ENCODE measurements at regions not wholly inside any gene's neighbourhood (a gene's known extent, or its start where the extent isn't known, plus 50 kb on each side); places are given as distances from the start of the nearest gene placed in this dataset.
A peak's percentile ranks its signal among the peaks of the same experiment; 100 is the strongest.
"Not testable (repeated sequence)": the region's sequence is repeated elsewhere in the genome, so short reads cannot be mapped to it uniquely, and the experiment has no call there.

GRCh38 chr12:116361414-116362223 lies 84.1 kb upstream of the MED13L start:
- DNase-seq: no peak

DNA sequence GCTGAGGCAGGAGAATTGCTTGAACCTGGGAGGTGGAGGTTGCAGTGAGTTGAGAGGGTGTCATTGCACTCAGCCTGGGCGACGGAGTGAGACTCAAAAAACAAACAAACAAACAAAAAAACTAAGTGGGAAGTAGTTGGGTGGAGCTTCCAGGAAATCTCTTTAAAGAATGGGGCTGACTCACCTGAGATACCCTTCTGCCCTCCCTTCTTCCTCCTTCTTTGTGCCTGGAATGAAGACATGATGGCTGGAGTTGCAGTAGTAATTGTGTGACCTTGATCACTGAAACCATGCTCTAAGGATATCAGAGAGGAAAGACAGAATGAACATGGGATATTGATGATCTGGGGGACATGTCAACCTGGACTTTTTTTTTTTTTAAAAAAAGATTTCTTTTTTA lies 87.6 kb upstream of the MED13L start:
- no peak for DNase-seq

- no peak for DNase-seq
Measured at GRCh38 chr12:116365606-116366455, 88.3 kb upstream of the MED13L start.

DNA sequence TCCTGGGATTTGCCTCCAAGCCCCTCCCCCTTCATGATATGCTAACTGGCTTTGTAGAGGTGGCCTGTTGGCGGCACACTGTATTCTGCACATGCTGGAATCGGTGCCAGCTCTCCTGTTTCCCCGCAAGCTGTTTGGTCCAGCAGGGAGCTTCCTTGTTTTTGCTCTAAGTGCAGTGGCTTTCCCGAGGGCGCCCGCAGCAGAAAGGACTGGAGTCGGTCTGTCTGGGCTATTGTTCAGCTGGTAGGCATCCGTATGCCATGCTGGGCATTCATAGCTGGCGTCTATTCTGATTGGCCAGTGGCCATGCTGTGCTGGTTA lies 88.9 kb upstream of the MED13L start:
- no peak for DNase-seq

DNA sequence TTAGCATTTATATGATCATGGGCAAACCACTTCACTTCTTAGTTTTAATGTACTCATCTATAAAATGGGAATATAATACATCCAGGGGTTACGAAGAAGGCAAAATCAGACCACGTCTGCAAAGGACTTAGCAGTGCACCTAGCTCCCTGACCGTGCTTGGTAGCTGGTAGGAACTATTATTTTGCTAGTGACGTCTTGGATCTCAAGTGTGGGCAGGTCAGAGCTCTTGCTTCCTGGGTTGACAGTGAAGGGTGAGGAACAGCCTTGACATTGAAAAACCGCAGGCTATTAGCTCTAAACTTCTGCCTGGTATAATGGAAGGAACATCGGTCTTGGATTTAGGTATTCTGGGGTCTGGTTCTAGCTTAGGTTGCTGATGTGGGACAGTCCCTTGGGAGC lies 89.3 kb upstream of the MED13L start:
- no peak for DNase-seq

GRCh38 chr12:116368196-116369194 lies 91.0 kb upstream of the MED13L start:
- DNase-seq: peak; percentile 58

GRCh38 chr12:116370004-116370404 lies 92.5 kb upstream of the MED13L start:
- DNase-seq: no peak

- no peak for DNase-seq
Measured at GRCh38 chr12:116370886-116371580, 93.5 kb upstream of the MED13L start.

DNA sequence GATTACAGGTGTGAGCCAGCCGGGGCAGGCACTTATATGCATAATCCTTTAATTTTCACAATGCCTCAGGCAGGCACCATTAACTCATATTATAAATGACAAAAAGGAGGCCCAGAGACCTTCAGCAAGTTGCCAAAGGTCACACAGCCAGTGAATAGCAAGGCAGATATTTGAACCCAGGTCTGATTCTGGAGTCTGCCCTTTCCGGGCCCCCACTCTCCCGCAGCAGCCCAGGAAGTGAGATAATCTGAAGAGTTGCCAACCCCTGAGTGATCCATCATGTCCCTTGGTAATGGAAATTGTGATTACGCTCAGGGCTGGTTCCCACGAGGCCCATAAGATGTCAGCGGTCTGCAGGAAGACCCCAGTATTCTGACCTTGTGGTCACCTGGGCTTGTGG lies 95.3 kb upstream of the MED13L start:
- no peak for DNase-seq

GRCh38 chr12:116373572-116374206 lies 96.2 kb upstream of the MED13L start:
- DNase-seq: no peak

DNA sequence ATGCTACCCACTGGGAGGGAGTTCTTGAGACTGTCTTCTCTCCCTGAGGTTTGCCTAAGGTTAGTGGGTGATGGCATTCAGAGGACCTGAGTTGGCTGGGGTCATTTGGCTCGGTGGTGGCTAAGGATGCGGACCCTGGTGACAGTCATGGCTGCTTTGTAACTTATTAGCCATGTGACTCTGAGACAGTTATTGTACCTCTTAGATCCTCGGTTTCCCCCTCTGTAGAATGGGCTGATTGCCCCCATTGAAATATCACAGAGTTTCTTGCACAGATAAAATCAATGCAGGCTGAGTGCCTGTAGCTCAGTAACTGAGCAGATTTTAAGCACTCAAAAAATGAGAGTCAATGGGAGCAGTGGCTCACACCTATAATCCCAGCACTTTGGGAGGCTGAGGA lies 96.7 kb upstream of the MED13L start:
- no peak for DNase-seq

GRCh38 chr12:116375278-116375842 lies 97.9 kb upstream of the MED13L start:
- no peak for DNase-seq

DNA sequence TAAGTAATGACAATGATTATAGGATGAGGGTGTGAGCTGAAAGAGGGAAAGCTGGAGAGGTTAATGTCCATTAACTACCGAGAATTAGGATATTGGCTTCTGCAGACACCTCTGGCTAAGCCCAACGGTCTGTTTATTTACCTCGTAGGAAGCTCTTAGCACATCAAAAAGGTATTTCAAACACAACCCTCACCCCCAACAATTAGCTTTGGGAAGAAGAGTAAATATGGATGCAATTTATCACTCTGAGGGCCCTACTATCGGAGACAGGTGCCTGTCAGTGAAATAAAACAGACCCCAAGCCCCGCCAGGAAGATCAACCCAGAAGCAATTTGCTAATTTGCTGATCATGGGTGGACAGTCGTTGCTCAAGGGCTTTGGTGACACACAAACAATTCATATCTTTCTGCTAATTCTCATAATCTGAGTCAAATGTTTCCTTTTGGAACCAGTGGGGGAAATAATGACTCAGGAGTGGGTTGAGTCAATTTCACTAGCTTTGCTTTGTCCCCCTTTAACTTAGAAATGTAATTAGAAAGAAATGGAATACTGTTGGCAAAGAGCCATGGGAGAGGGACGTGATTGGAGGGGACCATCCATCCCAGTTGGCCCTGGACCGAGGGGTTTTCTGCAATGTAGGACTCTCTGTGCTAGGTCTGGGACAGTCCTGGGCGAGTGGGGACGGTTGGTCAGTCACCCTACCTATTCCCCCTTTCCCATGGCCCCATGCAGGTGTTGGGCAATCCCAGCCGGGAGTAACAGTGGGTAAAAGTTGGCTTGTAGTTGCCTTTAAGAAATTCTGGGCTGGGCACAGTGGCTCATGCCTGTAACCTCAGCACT lies 99.1 kb upstream of the MED13L start:
- no peak for DNase-seq

DNA sequence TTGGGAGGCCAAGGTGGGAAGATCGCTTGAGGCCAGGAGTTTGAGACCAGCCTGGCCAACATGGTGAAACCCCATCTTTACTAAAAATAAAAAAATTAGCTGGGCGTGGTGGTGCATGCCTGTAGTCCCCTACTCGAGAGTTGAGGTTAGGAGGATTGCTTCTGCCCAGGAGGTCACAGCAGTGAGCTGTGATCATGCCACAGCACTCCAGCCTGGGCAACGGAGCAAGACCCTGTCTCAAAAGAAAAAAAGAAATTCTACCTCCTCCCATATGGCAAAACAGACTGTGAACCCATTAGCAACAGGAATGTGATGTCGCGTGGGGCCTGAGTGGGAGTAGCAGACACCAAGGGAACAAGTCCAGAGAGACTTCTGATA lies 99.7 kb upstream of the MED13L start:
- not testable (repeated sequence) for DNase-seq

- DNase-seq: no peak
Measured at GRCh38 chr12:116378002-116378401, 100.5 kb upstream of the MED13L start.

- no peak for DNase-seq
Measured at GRCh38 chr12:116380108-116380507, 102.6 kb upstream of the MED13L start.

DNA sequence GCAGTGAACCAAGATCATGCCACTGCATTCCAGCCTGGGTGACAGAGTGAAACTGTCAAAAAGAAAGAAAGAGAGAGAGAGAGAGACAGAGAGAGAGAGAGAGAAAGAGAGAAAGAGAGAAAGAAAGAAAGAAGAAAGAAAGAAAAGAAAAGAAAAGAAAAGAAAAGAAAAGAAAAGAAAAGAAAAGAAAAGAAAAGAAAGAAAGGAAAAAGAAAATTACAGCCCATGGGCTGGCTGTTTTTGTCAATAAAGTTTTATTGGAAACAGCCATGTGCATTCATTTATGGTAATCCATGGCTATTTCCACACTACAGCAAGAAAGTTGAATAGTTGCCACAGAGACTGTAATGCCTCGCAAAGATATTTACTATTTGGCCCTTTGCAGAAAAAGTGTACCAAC lies 103.2 kb upstream of the MED13L start:
- not testable (repeated sequence) for DNase-seq

- no peak for DNase-seq
Measured at GRCh38 chr12:116381240-116381743, 103.8 kb upstream of the MED13L start.

GRCh38 chr12:116381744-116382685 lies 104.5 kb upstream of the MED13L start:
- DNase-seq: peak; percentile 86

Measured in kidney glomerular epithelial cell (primary cell).